ENCODE measurements at regions not wholly inside any gene's neighbourhood (a gene's known extent, or its start where the extent isn't known, plus 50 kb on each side); places are given as distances from the start of the nearest gene placed in this dataset.

GRCh38 chr13:74226791-74227475 lies 92.7 kb upstream of the KLF12 start:
- intact Hi-C loops (cut with DNase I; ENCODE audit: low total_unique reads): no loop called here
- H3K9me3 ChIP-seq: no peaks in the 10 kb centered on the region

GRCh38 chr13:74221752-74222151 lies 87.5 kb upstream of the KLF12 start:
- no peak for DNase-seq (ENCODE audit: low spot score in 2 of 2)
- intact Hi-C loops (cut with DNase I; ENCODE audit: low total_unique reads): no loop called here
- H3K36me3 ChIP-seq: no peaks in the 10 kb centered on the region
- no peaks in the 10 kb centered on the region for H3K9me3 ChIP-seq
- no peaks in the 10 kb centered on the region for H3K27me3 ChIP-seq
- no peak overlapping the region for H3K4me3 ChIP-seq
- no peak overlapping the region for H3K27ac ChIP-seq
- no peaks in the 10 kb centered on the region for H3K4me1 ChIP-seq
- no peak for TF ChIP-seq POLR2AphosphoS5 (IDR thresholded peaks at IDR 0.05)
- no peak for TF ChIP-seq POLR2A (IDR thresholded peaks at IDR 0.05)
- no peak for TF ChIP-seq CTCF (IDR thresholded peaks at IDR 0.05)

More at GRCh38 chr13:74226791-74227475, 92.7 kb upstream of the KLF12 start:
- TF ChIP-seq POLR2A (IDR thresholded peaks at IDR 0.05) (no peak), POLR2AphosphoS5 (IDR thresholded peaks at IDR 0.05) (no peak), CTCF (IDR thresholded peaks at IDR 0.05) (no peak)
- H3K27ac ChIP-seq: no peak overlapping the region
- no peak for DNase-seq (ENCODE audit: low spot score in 2 of 2)
- no peaks in the 10 kb centered on the region for H3K36me3 ChIP-seq
- no peaks in the 10 kb centered on the region for H3K4me1 ChIP-seq
- H3K4me3 ChIP-seq: no peak overlapping the region
- H3K27me3 ChIP-seq: no peaks in the 10 kb centered on the region

- Histone ChIP-seq H3K27me3 (no peaks in the 10 kb centered on the region), H3K4me1 (no peaks in the 10 kb centered on the region), H3K9me3 (no peaks in the 10 kb centered on the region), H3K27ac (no peak overlapping the region), H3K36me3 (no peaks in the 10 kb centered on the region), H3K4me3 (no peak overlapping the region)
- DNase-seq (ENCODE audit: low spot score in 2 of 2): no peak
- intact Hi-C loops (cut with DNase I; ENCODE audit: low total_unique reads): no loop called here
- no peak for TF ChIP-seq POLR2A (IDR thresholded peaks at IDR 0.05)
- TF ChIP-seq POLR2AphosphoS5 (IDR thresholded peaks at IDR 0.05): no peak
- no peak for TF ChIP-seq CTCF (IDR thresholded peaks at IDR 0.05)
Observed at GRCh38 chr13:74219566-74219965, 85.4 kb upstream of the KLF12 start.

- Histone ChIP-seq H3K36me3 (no peaks in the 10 kb centered on the region), H3K4me3 (no peak overlapping the region), H3K4me1 (no peaks in the 10 kb centered on the region), H3K9me3 (no peaks in the 10 kb centered on the region), H3K27ac (no peak overlapping the region), H3K27me3 (no peaks in the 10 kb centered on the region)
- no peak for TF ChIP-seq POLR2AphosphoS5 (IDR thresholded peaks at IDR 0.05)
- TF ChIP-seq CTCF (IDR thresholded peaks at IDR 0.05): no peak
- TF ChIP-seq POLR2A (IDR thresholded peaks at IDR 0.05): no peak
- DNase-seq (ENCODE audit: low spot score in 2 of 2): no peak
- intact Hi-C loops (cut with DNase I; ENCODE audit: low total_unique reads): no loop called here
Observed at GRCh38 chr13:74218291-74218690, 84.1 kb upstream of the KLF12 start.

- DNase-seq (ENCODE audit: low spot score in 2 of 2): no peak
- intact Hi-C loops (cut with DNase I; ENCODE audit: low total_unique reads): no loop called here
- Histone ChIP-seq H3K36me3 (no peaks in the 10 kb centered on the region), H3K4me1 (no peaks in the 10 kb centered on the region), H3K9me3 (no peaks in the 10 kb centered on the region), H3K27ac (no peak overlapping the region), H3K27me3 (no peaks in the 10 kb centered on the region), H3K4me3 (no peak overlapping the region)
- TF ChIP-seq CTCF (IDR thresholded peaks at IDR 0.05): no peak
- no peak for TF ChIP-seq POLR2A (IDR thresholded peaks at IDR 0.05)
- TF ChIP-seq POLR2AphosphoS5 (IDR thresholded peaks at IDR 0.05): no peak
Observed at GRCh38 chr13:74217811-74218210, 83.6 kb upstream of the KLF12 start.

Data from breast epithelium (tissue), 4 donors.